HAP-1 (cell line): ENCODE measurements at regions not wholly inside any gene's neighbourhood (a gene's known extent, or its start where the extent isn't known, plus 50 kb on each side); places are given as distances from the start of the nearest gene placed in this dataset.
"Not testable (repeated sequence)": the region's sequence is repeated elsewhere in the genome, so short reads cannot be mapped to it uniquely, and the experiment has no call there.

Source experiments
- DNase-seq, 2 experiments: peaks; one replicate each; pipeline ENCODE4 v3.0.0-alpha.2; 2016 to 2020; ENCODE audit warnings: low spot score in 2 of 2
- H3K27me3 ChIP-seq: fragments of 250-450 bp; sonication (Bioruptor Pico); 2 replicates; pipeline ENCODE4 v1.5.1; 2020; ENCODE audit warnings: low read depth, mild to moderate bottlenecking, moderate library complexity
- H3K36me3 ChIP-seq: fragments of 250-450 bp; sonication (Bioruptor Pico); replicated peaks from 2 replicates; pipeline ENCODE4 v1.5.1; 2020; ENCODE audit warnings: mild to moderate bottlenecking
- H3K4me1 ChIP-seq: fragments of 250-450 bp; sonication (Bioruptor Pico); 2 replicates; pipeline ENCODE4 v1.5.1; 2020; ENCODE audit warnings: mild to moderate bottlenecking
- H3K4me3 ChIP-seq: fragments of 250-450 bp; sonication (Bioruptor Pico); 2 replicates; pipeline ENCODE4 v1.5.1; 2020; ENCODE audit warnings: mild to moderate bottlenecking, moderate library complexity
- H3K9me3 ChIP-seq: fragments of 250-450 bp; sonication (Bioruptor Pico); 2 replicates; pipeline ENCODE4 v1.5.1; 2020; ENCODE audit warnings: mild to moderate bottlenecking, moderate library complexity
- in situ Hi-C: fragments of 300-500 bp; cut with MboI; formaldehyde crosslinking; loops from 3 replicates; pipeline ENCODE4 v1.14.3; 2020; ENCODE audit warnings: low sequenced_read_pairs, inconsistent platforms, mixed read lengths

DNA sequence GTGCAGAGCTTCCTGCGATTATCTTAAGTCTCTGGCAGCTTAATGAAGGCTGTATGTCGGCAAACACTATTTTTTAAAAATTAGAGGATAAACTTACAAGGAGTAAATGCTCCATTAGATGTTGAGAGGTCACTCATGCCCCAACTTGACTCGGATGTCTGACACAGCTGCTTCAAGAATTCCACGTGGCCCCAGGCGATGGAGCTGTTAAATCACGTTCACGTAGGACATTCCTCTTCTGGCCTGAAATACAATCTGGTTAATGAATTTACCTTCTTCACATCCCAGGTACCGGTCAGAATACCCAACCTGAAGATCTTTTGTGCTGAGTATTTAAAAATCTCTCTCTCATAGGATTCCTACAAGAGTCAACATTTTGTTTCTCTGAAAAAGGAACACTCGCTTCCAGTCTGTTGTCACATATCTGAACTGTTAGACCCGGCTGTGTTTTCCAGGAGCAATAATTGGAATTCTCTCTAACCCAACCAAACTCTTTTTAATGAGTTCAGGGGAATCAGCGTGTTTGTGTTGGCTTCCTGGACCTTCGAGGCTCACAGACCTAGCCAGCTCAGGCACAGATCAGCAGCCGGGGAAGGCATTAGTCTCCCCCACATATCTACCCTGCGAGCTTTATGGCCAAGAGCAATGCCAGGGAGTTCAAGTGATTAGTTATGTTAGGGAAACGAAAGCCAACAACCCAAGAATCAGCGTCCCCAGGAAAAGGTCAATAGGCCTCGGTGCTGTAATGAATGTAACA is 284.9 kb downstream of the FGFR2 start:
- in situ Hi-C loops = no loop called here

DNA sequence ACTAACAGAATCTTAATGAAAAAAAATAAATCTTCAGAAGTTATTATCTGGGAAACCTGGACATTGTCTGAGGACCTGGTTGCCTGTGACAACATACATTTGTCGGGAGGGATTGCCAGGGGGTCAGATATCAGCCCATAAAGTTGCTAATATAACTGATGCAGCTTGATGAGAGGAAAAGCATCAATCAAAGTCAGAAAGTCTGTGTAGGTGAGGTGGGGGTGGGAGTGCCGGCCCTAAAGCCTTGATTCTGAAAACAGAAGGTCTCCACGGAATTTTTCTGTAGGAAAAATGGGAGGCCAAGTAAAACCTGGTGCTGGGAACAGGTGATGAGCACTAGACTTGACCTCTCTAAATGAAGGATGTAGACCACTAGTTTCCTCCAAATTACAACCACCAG is 281.8 kb downstream of the FGFR2 start:
- Histone ChIP-seq H3K27me3 (no peaks in the 10 kb centered on the region), H3K4me3 (no peak overlapping the region), H3K9me3 (0 out of 2 replicates have a peak, but pooled peaks cover 4% of the 10 kb centered on the region), H3K36me3 (no peaks in the 10 kb centered on the region), H3K4me1 (peaks cover 14% of the 10 kb centered on the region)
- no peak for DNase-seq
- in situ Hi-C loops = no loop called here

More for the DNA sequence above, 284.9 kb downstream of the FGFR2 start:
- Histone ChIP-seq H3K27me3 (no peaks in the 10 kb centered on the region), H3K36me3 (no peaks in the 10 kb centered on the region), H3K9me3 (no peaks in the 10 kb centered on the region), H3K4me3 (no peak overlapping the region), H3K4me1 (peaks cover 26% of the 10 kb centered on the region)
- peak in 1 of 2 experiments; percentile 13 for DNase-seq

DNA sequence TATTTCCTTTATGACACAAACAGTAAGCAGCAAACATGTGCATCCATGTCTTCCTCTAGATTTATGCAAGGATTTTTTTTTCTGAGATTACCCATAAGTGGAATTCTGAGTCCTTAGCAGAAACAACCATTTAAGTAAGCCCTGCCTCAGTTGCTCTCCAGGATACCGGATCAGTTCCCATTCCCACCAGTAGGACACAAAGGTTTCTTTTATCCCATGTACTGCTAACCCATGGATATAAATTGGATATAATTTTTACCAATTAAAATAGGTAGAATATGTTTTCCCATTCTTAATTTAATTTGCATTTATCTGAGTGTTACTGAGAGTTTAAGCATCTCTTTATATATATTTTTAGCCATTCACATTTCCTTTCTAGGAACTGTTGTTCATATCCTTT is 280.9 kb downstream of the FGFR2 start:
- Histone ChIP-seq H3K4me3 (no peak overlapping the region), H3K27me3 (no peaks in the 10 kb centered on the region), H3K9me3 (0 out of 2 replicates have a peak, but pooled peaks cover 4% of the 10 kb centered on the region), H3K4me1 (peaks cover 6% of the 10 kb centered on the region), H3K36me3 (no peaks in the 10 kb centered on the region)
- in situ Hi-C loops = no loop called here
- DNase-seq = no peak

DNA sequence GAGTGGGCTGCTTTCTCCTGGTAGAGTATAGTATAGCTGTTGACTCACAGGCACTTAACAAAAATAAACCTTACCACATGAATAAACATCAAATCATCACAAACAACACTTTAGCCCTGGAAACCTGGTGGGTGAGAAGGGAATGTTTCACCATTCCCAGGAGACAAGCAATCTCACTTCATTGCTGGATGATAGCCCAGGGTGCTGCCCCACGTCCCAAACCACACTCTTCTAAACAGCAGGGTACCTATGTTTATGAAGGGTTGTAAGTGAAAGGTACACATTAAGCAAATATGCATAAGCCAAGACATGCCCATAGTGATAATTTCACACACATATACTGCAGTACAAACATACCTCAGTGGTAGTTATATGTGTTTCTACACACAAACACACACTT is 276.2 kb downstream of the FGFR2 start:
- no peaks in the 10 kb centered on the region for H3K36me3 ChIP-seq
- in situ Hi-C loops = no loop called here
- DNase-seq = no peak
- H3K27me3 ChIP-seq = no peaks in the 10 kb centered on the region
- 0 out of 2 replicates have a peak, but pooled peaks cover 4% of the 10 kb centered on the region for H3K9me3 ChIP-seq
- H3K4me3 ChIP-seq = no peak overlapping the region
- H3K4me1 ChIP-seq = no peaks in the 10 kb centered on the region

DNA sequence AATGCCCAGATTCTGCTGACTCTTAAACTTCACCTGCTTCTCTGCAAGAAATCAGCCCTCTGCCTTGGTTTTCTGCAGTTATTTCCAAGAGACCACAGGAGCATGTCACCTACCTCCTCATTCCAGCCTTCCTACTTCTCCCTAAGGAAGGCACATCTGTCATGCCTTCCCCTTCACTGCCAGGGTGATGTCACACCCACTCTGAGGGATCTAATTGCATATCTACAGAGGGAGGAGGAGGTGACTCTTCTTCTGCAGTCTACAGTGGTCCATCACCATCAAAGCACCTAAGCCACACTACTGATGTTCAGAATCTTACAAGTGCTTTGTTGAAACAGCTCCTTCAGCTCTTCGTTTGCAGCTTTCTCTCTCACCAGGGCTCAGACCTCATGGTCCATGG is 275.5 kb downstream of the FGFR2 start:
- H3K36me3 ChIP-seq = no peaks in the 10 kb centered on the region
- DNase-seq = no peak
- H3K4me1 ChIP-seq = no peaks in the 10 kb centered on the region
- no peaks in the 10 kb centered on the region for H3K27me3 ChIP-seq
- no peak overlapping the region for H3K4me3 ChIP-seq
- in situ Hi-C loops = no loop called here
- 0 out of 2 replicates have a peak, but pooled peaks cover 4% of the 10 kb centered on the region for H3K9me3 ChIP-seq

DNA sequence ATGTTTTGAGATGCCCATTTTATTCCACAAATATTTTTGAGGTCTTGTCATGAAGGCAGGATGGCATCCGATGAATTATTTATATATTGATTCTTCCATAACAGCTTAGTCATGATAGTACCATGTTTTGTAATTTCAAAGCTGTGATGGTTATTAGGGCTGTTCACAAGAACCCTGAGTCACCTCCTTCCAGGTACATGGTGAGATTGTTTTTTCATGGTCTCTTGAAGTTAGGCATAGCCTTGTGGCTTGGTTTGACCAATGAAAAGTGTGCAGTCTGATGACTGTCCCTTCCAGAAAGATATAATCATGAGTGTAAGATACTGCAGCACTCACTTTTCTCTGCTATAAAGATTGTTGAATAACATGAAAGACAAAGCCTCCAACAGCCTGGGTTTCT is 274.8 kb downstream of the FGFR2 start:
- no peak overlapping the region for H3K4me3 ChIP-seq
- H3K27me3 ChIP-seq = no peaks in the 10 kb centered on the region
- H3K4me1 ChIP-seq = no peaks in the 10 kb centered on the region
- H3K9me3 ChIP-seq = 0 out of 2 replicates have a peak, but pooled peaks cover 4% of the 10 kb centered on the region
- in situ Hi-C loops = no loop called here
- no peaks in the 10 kb centered on the region for H3K36me3 ChIP-seq
- no peak for DNase-seq

DNA sequence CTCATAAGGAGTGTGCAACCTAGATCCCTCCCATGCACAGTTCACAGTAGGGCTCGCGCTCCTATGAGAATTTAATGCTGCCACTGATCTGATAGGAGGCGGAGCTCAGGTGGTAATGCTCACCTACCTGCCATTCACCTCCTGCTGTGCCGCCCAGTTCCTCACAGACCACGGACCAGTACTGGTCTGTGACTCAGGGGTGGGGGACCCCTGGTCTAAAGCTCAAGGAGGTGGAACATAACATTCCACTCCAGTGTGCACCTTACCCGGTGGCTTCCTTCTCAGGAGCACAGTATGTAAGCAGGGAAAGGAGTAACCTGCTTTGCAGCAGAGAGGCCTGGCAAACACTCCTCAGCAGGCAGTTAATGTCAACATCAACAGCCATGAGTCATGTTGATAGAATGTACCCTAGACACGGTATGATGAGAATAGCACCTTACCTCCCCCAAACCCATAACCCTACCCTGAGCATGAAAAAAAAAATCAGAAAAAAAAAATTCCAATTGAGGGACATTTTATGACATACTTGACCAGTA is 273.5 kb downstream of the FGFR2 start:
- H3K27me3 ChIP-seq = no peaks in the 10 kb centered on the region
- no peaks in the 10 kb centered on the region for H3K36me3 ChIP-seq
- DNase-seq = no peak
- in situ Hi-C loops = no loop called here
- H3K4me3 ChIP-seq = no peak overlapping the region
- no peaks in the 10 kb centered on the region for H3K9me3 ChIP-seq
- H3K4me1 ChIP-seq = no peaks in the 10 kb centered on the region

DNA sequence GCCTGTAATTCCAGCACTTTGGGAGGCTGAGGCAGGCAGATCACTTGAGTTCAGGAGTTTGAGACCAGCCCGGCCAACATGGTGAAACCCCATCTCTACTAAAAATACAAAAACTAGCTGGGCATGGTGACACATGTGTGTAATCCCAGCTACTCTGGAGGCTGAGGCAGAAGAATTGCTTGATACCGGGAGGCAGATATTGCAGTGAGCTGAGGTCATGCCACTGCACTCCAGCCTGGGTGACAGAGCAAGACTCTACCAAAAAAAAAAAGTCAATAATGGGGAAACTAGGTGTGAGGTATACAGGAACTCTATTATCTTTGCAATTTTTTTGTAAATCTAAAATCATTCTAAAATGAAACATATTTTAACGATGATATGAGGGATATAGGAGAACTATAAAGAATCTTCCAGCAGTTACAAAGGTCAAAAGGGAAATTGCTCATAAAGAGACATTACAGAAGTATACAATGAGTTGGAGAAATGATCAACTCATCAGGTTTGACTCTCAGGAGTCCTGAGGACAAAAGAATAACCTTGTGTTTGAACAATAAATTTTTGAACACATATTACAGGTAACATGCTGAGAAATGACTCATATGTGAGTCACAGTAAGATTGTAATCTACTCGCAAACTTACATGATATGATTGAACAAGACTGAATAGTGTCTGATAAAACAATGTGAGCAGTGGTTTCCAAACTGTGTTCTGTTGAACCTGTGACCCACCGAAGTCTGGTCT is 272.6 kb downstream of the FGFR2 start:
- H3K36me3 ChIP-seq = no peaks in the 10 kb centered on the region
- H3K4me1 ChIP-seq = no peaks in the 10 kb centered on the region
- H3K27me3 ChIP-seq = no peaks in the 10 kb centered on the region
- no peak for DNase-seq
- in situ Hi-C loops = no loop called here
- H3K4me3 ChIP-seq = no peak overlapping the region
- no peaks in the 10 kb centered on the region for H3K9me3 ChIP-seq

DNA sequence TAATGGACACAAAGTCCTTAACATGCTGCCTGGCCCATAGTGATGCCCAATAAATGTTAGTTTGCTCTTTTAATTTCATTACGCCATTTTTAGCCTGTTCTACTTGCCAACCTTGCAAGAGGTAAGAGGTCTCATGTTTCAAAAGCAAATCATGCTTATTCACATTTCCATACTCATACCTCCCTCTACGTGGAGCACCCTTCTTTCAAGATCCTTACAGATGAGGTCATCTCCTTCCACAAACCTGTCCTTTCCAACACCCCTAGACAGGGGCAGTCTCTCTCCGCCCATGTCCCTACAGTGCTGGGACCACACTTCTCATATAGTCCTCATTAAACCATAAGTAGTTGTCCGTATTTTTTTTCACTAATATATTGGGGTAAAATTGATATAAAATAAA is 271.3 kb downstream of the FGFR2 start:
- no peaks in the 10 kb centered on the region for H3K4me1 ChIP-seq
- no peaks in the 10 kb centered on the region for H3K36me3 ChIP-seq
- no peaks in the 10 kb centered on the region for H3K27me3 ChIP-seq
- DNase-seq = no peak
- H3K4me3 ChIP-seq = no peak overlapping the region
- no peaks in the 10 kb centered on the region for H3K9me3 ChIP-seq
- in situ Hi-C loops = no loop called here

DNA sequence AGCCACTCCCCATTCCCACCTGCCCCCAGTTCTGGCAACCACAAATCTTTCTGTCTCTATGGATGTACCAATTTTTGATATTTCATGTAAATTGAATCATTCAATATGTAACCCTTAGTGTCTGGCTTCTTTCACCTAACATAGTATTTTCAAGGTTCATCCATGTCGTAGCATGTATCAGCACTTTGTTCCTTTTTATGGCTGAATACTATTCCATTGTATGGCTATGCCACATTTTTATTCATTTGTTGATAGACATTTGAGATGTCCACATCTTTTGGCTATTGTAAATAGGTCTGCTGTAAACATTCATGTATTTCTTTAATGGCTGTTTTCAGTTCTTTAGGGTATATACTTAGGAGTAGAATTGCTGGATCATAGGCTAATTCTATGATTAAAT is 270.5 kb downstream of the FGFR2 start:
- H3K27me3 ChIP-seq = no peaks in the 10 kb centered on the region
- in situ Hi-C loops = no loop called here
- H3K4me3 ChIP-seq = no peak overlapping the region
- no peaks in the 10 kb centered on the region for H3K4me1 ChIP-seq
- no peaks in the 10 kb centered on the region for H3K9me3 ChIP-seq
- no peaks in the 10 kb centered on the region for H3K36me3 ChIP-seq
- DNase-seq = no peak

DNA sequence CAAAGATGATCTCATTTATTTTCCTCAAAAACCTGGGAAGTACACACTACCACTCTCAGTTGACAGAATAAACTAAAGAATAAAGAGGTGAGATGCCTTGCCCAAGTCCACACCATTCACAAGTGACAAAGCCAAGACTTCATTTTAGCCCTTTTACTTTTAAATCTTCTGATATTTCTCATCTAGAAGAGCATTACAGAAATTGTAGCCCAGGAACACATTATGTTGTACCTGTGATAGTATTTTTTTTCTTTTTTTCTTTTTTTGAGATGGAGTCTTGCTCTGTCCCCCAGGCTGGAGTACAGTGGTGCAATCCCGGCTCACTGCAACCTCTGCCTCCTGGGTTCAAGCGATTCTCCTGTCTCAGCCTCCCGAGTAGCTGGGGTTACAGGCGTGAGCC is 268.6 kb downstream of the FGFR2 start:
- H3K4me3 ChIP-seq, H3K4me1 ChIP-seq, DNase-seq, H3K27me3 ChIP-seq, in situ Hi-C loops, H3K9me3 ChIP-seq, H3K36me3 ChIP-seq: not testable (repeated sequence)

DNA sequence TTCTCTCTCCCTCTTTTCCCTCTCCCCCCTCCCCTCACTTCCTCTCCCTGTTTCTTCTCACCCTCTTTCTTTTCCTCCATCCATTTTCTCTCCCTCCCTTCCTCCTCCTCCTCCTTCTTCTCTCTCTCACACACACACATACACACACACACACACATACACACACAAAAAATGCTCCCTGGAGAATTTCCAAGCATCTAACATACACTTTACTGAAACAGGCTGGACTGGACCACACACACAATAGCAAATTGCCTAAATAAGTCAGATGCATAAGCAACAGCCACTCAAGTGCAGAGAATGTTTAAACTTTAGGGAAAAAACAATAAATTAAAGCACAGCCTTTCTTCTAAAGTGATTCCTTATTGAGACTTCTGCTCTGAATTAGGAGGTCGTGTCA is 267.7 kb downstream of the FGFR2 start:
- H3K4me1 ChIP-seq = no peaks in the 10 kb centered on the region
- no peaks in the 10 kb centered on the region for H3K27me3 ChIP-seq
- H3K4me3 ChIP-seq = no peak overlapping the region
- no peak for DNase-seq
- in situ Hi-C loops = no loop called here
- no peaks in the 10 kb centered on the region for H3K36me3 ChIP-seq
- no peaks in the 10 kb centered on the region for H3K9me3 ChIP-seq

DNA sequence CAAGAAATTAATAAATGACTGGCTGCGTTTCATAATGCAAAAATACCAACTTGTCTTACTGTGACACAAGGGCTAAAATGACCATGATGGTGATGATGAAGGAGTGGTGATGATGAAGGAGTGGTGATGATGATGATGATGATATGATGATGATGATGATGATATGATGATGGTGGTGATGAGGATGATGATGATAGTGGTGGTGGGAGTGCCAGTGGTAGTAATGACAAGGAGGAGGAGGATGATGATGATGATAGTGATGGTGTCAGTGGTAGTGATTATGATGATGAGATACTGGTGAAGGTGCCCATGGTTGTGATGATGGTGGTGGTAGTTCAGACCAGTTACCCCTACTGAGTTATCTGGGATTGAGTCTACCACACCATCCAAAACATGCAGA is 265.9 kb downstream of the FGFR2 start:
- DNase-seq = no peak
- no peaks in the 10 kb centered on the region for H3K36me3 ChIP-seq
- H3K27me3 ChIP-seq = no peaks in the 10 kb centered on the region
- in situ Hi-C loops = no loop called here
- no peak overlapping the region for H3K4me3 ChIP-seq
- H3K4me1 ChIP-seq = no peaks in the 10 kb centered on the region; the same call in 1 of the 2 replicates
- no peaks in the 10 kb centered on the region for H3K9me3 ChIP-seq
